HG03196 (cell line): ENCODE measurements at regions not wholly inside any gene's neighbourhood (a gene's known extent, or its start where the extent isn't known, plus 50 kb on each side); places are given as distances from the start of the nearest gene placed in this dataset.
"Not testable (repeated sequence)": the region's sequence is repeated elsewhere in the genome, so short reads cannot be mapped to it uniquely, and the experiment has no call there.

Experiments
- ATAC-seq: cut with Tn5 transposase; IDR thresholded peaks from one replicate; pipeline ENCODE4 v1.9.1; 2021; ENCODE audit not compliant: unreplicated experiment

- ATAC-seq, result no peak
Observed at GRCh38 chr3:178205740-178206139, 330.5 kb upstream of the KCNMB2 start.

- ATAC-seq, result no peak
Observed at GRCh38 chr3:178206521-178206920, 329.7 kb upstream of the KCNMB2 start.

- not testable (repeated sequence) for ATAC-seq
Observed at GRCh38 chr3:178207161-178207560, 329.1 kb upstream of the KCNMB2 start.

- not testable (repeated sequence) for ATAC-seq
Observed at GRCh38 chr3:178207627-178208026, 328.6 kb upstream of the KCNMB2 start.

GRCh38 chr3:178209116-178209515, 327.1 kb upstream of the KCNMB2 start:
- ATAC-seq, result not testable (repeated sequence)

GRCh38 chr3:178209618-178210017, 326.6 kb upstream of the KCNMB2 start:
- not testable (repeated sequence) for ATAC-seq

- ATAC-seq, result not testable (repeated sequence)
Observed at GRCh38 chr3:178211086-178211485, 325.1 kb upstream of the KCNMB2 start.

GRCh38 chr3:178217479-178217878, 318.8 kb upstream of the KCNMB2 start:
- no peak for ATAC-seq

- ATAC-seq, result no peak
Observed at GRCh38 chr3:178218231-178218630, 318.0 kb upstream of the KCNMB2 start.

- ATAC-seq, result not testable (repeated sequence)
Observed at GRCh38 chr3:178219661-178220060, 316.6 kb upstream of the KCNMB2 start.

GRCh38 chr3:178223876-178224275, 312.4 kb upstream of the KCNMB2 start:
- ATAC-seq, result no peak

- ATAC-seq, result no peak
Observed at GRCh38 chr3:178226094-178226493, 310.1 kb upstream of the KCNMB2 start.

GRCh38 chr3:178231645-178232044, 304.6 kb upstream of the KCNMB2 start:
- no peak for ATAC-seq

GRCh38 chr3:178233371-178234071, 302.7 kb upstream of the KCNMB2 start:
- ATAC-seq, result no peak

- ATAC-seq, result no peak
Observed at GRCh38 chr3:178236555-178237277, 299.5 kb upstream of the KCNMB2 start.

GRCh38 chr3:178238179-178238578, 298.1 kb upstream of the KCNMB2 start:
- no peak for ATAC-seq

- ATAC-seq, result no peak
Observed at GRCh38 chr3:178244733-178245709, 291.2 kb upstream of the KCNMB2 start.

GRCh38 chr3:178246004-178246403, 290.2 kb upstream of the KCNMB2 start:
- ATAC-seq, result no peak

GRCh38 chr3:178255315-178255714, 280.9 kb upstream of the KCNMB2 start:
- no peak for ATAC-seq

GRCh38 chr3:178257491-178257890, 278.7 kb upstream of the KCNMB2 start:
- ATAC-seq, result no peak

- ATAC-seq, result no peak
Observed at GRCh38 chr3:178258121-178258520, 278.1 kb upstream of the KCNMB2 start.
